Right lobe of liver (tissue), 4 donors: ENCODE measurements at regions not wholly inside any gene's neighbourhood (a gene's known extent, or its start where the extent isn't known, plus 50 kb on each side); places are given as distances from the start of the nearest gene placed in this dataset.

Experiments
- POLR2A ChIP-seq: fragments of 450-650 bp; IDR thresholded peaks from one replicate; pipeline ENCODE4 v1.6.1; 2017; ENCODE audit warnings: antibody characterized with exemption, mild to moderate bottlenecking
- TF ChIP-seq, protein P1 (sequence below), 4 donors: fragments of 200-600 bp in 3 of 4; fragments of 450-650 bp in 1 of 4; IDR thresholded peaks; one replicate each; pipeline versions ENCODE4 v1.5.1 to v1.8.0; 2016 to 2022; ENCODE audit warnings: antibody characterized with exemption in 4 of 4, mild to moderate bottlenecking in 2 of 4
- donor health status: DM: no; HTN: no; CAD: no.
- donor health status: DM: no; HTN: no; CAD: no.
- donor health status: DM: no; HTN: yes; CAD: no.

DNA sequence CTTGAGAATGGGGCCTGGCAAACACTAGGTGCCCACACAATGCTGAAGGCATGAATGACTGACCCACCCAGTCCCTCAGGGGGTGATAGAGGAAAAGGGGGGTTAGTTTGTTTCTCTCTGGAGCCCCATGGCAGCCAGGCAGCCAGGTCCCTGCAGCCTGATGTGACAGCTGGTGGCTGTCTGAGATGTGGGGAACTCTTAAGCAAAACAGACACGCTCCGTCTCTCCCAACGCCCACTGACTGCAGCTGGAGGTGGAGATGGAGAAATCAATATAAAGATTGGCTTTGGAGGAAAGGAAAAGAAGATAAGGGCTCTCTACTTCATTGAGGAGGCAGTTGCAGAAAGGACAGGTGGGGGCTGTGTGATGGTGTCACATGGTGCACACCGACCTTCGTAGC is 240.8 kb upstream of the LHX5 start:
- TF ChIP-seq, protein P1, sequence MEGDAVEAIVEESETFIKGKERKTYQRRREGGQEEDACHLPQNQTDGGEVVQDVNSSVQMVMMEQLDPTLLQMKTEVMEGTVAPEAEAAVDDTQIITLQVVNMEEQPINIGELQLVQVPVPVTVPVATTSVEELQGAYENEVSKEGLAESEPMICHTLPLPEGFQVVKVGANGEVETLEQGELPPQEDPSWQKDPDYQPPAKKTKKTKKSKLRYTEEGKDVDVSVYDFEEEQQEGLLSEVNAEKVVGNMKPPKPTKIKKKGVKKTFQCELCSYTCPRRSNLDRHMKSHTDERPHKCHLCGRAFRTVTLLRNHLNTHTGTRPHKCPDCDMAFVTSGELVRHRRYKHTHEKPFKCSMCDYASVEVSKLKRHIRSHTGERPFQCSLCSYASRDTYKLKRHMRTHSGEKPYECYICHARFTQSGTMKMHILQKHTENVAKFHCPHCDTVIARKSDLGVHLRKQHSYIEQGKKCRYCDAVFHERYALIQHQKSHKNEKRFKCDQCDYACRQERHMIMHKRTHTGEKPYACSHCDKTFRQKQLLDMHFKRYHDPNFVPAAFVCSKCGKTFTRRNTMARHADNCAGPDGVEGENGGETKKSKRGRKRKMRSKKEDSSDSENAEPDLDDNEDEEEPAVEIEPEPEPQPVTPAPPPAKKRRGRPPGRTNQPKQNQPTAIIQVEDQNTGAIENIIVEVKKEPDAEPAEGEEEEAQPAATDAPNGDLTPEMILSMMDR (IDR thresholded peaks at IDR 0.05), result no peak
- no peak for TF ChIP-seq POLR2A
